Activated CD8-positive, alpha-beta memory T cell treated with anti-CD3 and anti-CD28 coated beads for 36 hours (primary cell): ENCODE measurements at regions not wholly inside any gene's neighbourhood (a gene's known extent, or its start where the extent isn't known, plus 50 kb on each side); places are given as distances from the start of the nearest gene placed in this dataset.
"Not testable (repeated sequence)": the region's sequence is repeated elsewhere in the genome, so short reads cannot be mapped to it uniquely, and the experiment has no call there.

Experiments used
- CTCF ChIA-PET: fragments of 350-600 bp; sonication (Branson Sonifier 250); formaldehyde crosslinking; loops from one replicate; lab custom pipeline; 2021; ENCODE audit warnings: antibody characterized with exemption; lab: Charles Lee
- POLR2A ChIA-PET: fragments of 350-600 bp; sonication (Branson Sonifier 250); formaldehyde crosslinking; loops from one replicate; lab custom pipeline; 2021; ENCODE audit warnings: antibody characterized with exemption; lab: Charles Lee

DNA sequence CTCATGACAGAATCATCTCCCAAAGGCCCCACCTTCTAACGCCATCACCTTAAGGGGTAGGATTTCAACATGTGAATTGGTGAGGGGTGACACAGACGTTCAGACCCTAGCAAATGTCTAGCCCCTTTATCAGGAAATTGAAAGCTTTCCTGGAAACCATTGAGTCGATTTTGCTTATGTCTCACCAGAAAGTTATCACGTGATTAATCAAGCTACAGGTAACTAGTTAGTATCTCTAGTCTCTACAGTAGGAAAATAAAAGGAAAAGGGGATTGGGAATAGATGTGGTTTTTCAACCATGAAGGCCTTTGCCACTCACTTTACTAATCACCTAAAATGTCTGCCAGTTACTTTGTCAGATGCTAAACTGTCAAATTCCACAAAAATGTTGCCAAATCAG lies 1133.0 kb downstream of the PDHA2 start:
- CTCF ChIA-PET, result no interaction called here

GRCh38 chr4:96974295-96974694 lies 1134.4 kb downstream of the PDHA2 start:
- POLR2A ChIA-PET, result no interaction called here
- CTCF ChIA-PET, result no interaction called here

More for the DNA sequence above, 1133.0 kb downstream of the PDHA2 start:
- POLR2A ChIA-PET, result no interaction called here

DNA sequence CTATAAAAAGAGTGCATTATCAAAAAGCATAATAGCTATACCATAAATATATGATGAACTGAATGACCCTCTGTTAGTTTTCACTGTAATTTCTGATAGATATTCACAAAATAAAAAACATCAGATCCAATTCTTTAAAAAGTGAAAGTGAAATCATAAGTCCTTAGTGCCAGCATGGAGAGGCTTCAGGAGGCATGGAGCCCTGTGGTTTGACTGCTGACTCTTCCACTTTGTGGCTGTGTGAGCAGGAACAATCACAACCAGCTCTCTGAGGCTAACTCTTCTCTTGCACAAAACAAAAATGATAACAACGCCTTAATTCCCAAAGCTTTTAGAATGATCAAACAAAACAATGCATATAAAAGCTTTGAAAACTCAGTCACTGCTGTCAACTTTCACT lies 1143.9 kb downstream of the PDHA2 start:
- CTCF ChIA-PET, result no interaction called here
- POLR2A ChIA-PET, result no interaction called here

- CTCF ChIA-PET, result no interaction called here
- POLR2A ChIA-PET, result no interaction called here
These were observed 1146.9 kb downstream of the PDHA2 start for GRCh38 chr4:96986816-96987215.

- ChIA-PET POLR2A (no interaction called here), CTCF (no interaction called here)
These were observed 1151.2 kb downstream of the PDHA2 start for GRCh38 chr4:96991083-96991482.

DNA sequence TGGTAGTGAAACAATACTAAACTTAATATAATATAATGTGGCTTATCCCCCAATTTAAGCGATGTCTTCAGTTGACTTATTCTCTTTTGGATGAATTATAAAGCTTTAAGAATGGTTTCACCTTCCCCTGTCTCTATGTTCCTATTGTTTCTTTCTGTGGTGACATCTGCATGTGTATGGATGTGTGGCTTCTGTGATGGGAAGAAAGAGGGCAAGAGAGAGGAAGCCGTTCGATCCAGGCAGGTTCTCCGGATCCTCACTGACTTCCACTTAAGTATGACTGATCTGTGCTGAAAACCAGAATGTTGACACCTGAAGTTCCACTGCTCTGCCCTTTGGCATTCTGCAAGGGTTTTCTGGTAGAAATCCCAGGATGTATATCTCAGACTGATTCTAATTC lies 1150.8 kb downstream of the STPG2 start:
- ChIA-PET CTCF (no interaction called here), POLR2A (no interaction called here)

DNA sequence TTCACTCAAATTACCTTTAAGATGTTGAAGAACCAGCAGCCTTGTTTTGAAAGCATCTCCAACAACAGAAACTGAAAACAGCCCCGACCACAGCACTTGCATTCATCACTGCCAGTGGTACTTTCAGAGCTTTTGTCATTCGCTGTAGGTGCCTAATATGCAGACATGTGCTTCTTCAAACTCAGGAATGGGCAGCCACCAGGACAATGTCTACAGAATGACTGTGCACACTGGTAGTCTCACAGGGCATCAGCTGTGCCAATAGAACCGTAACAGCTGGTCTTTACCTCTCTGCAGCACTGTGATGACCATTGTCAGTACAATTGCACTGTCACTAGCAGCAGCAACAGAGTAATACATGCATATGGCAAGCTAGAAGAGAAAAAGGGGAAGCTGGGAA lies 1149.7 kb downstream of the STPG2 start:
- POLR2A ChIA-PET, result no interaction called here
- CTCF ChIA-PET, result no interaction called here

DNA sequence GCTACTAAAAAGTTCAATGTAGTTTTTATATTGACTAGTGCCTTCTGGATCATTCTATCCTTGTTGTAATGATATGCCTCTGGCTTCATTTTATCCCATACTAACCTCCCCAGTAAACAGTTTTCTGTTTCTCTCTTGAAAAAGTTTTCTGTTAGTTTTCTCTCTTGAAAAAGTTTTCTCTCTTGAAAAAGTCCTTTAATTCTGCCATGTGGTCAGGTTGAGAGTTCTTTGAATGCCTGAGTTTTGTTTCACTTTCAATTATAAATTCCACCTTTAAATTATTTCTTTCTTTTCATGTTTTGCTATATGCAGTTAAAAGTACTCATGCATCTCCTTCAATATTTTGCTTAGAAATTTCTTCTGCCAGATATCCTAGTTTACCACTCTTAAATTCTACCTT lies 1139.6 kb downstream of the STPG2 start:
- ChIA-PET POLR2A (no interaction called here), CTCF (no interaction called here)

GRCh38 chr4:97013309-97013708 lies 1130.0 kb downstream of the STPG2 start:
- ChIA-PET POLR2A (no interaction called here), CTCF (no interaction called here)

GRCh38 chr4:97013711-97014110 lies 1129.6 kb downstream of the STPG2 start:
- ChIA-PET CTCF (no interaction called here), POLR2A (no interaction called here)

DNA sequence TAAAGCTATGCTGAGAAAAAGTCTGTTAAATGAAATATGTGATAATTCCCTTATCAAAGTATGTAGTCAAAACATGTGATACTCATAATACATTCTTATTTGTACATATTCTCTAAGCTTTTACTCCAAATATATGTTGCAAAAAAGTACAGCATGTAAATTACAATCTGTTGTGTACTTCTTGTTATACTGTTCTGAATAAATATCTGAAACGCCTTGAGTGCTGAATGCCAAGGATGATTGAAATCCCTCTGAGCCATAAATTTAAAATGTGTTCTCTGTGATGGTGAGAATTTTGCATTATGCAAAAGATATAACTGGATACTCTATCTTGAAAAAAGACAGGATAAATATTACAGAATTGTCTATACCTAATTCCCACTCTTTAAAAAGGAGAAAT lies 1128.0 kb downstream of the STPG2 start:
- POLR2A ChIA-PET, result no interaction called here
- CTCF ChIA-PET, result no interaction called here

GRCh38 chr4:97016186-97016907 lies 1126.9 kb downstream of the STPG2 start:
- CTCF ChIA-PET, result no interaction called here

DNA sequence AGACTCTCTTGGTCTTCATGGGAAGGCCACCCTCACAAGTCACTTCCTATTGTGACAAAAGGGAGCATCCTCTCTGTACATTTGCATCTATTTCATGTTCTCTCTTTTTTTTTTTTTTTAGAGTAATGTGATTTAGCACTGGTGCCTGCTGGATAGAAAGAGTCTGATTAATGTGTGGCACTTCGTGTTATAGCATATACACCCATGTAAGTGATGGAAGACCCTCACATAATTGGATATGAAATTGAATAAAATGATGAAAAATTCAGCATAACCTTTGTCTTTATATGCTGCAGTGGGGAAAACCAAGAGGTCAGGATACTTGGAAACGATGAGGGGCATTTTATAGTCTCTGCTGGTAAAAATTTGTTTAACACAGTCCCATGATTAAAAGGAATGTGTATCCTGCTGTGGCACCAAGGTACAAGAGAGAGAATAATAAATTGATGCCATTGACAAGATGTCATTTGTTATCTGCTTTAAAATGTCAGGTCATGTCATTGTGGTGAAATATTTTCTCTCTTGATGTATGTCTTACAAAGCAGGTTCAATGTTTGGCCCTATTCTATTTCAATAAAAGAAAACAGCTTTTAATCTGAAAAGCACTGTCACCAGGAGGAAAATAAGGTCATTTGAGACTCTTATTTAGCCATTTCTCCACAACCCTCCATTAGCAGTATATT lies 1115.4 kb downstream of the STPG2 start:
- CTCF ChIA-PET, result no interaction called here

More at GRCh38 chr4:97016186-97016907, 1126.9 kb downstream of the STPG2 start:
- POLR2A ChIA-PET, result no interaction called here

GRCh38 chr4:97028785-97029184 lies 1114.5 kb downstream of the STPG2 start:
- CTCF ChIA-PET, result no interaction called here
- POLR2A ChIA-PET, result no interaction called here

More for the DNA sequence above, 1115.4 kb downstream of the STPG2 start:
- POLR2A ChIA-PET, result no interaction called here

DNA sequence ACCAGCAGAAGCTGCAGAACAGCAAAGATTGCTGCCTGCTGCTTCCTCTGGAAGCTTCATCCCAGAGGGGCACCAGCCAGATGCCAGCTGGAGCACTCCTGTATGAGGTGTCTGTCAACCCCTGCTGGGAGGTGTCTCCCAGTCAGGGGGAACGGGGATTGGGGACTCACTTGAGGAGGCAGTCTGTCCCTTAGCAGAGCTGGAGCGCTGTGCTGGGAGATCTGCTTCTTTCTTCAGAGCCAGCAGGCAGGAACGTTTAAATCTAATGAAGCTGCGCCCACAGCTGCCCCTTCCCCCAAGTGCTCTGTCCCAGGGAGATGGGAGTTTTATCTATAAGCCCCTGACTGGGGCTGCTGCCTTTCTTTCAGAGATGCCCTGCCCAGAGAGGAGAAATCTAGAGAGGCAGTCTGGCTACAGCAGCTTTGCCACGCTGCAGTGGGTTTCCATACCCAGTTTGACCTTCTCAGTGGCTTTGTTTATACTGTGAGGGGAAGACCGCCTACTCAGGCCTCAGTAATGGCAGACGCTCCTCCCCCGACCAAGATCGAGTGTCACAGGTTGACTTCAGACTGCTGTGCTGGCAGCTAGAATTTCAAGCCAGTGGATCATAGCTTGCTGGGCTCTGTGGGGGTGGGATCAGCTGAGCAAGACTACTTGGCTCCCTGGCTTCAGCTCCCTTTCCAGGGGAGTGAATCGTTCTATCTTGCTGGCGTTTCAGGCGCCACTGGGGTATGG lies 1105.7 kb downstream of the STPG2 start:
- POLR2A ChIA-PET, CTCF ChIA-PET: not testable (repeated sequence)

GRCh38 chr4:97038146-97038516 lies 1105.1 kb downstream of the STPG2 start:
- CTCF ChIA-PET, result no interaction called here
- POLR2A ChIA-PET, result no interaction called here

DNA sequence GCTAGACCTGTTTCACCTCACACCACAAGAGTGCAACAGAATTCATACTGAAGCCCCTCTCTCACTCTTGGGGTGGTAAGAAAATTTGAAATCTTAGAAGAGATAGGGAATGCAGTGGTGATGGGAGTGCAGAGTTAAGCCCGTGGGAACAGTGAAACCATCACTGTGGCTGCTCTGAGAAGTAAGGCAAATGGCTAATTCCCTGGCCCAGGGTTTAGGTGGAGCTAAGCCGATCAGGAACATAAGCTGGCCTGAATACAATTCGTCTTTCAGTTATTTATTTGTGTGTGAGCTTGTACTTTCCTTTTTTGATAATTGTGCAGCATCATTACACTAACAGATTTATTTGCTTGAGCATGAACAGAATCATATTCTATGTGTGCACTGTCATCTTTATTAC lies 1070.6 kb downstream of the STPG2 start:
- ChIA-PET POLR2A (no interaction called here), CTCF (no interaction called here)

- CTCF ChIA-PET, result no interaction called here
- POLR2A ChIA-PET, result no interaction called here
These were observed 1070.1 kb downstream of the STPG2 start for GRCh38 chr4:97073194-97073593.

- POLR2A ChIA-PET, result no interaction called here
- CTCF ChIA-PET, result no interaction called here
These were observed 1068.7 kb downstream of the STPG2 start for GRCh38 chr4:97074531-97074930.

- ChIA-PET CTCF (no interaction called here), POLR2A (no interaction called here)
These were observed 1061.3 kb downstream of the STPG2 start for GRCh38 chr4:97081951-97082350.

- POLR2A ChIA-PET, CTCF ChIA-PET: not testable (repeated sequence)
These were observed 1046.2 kb downstream of the STPG2 start for GRCh38 chr4:97097036-97097435.
